ENCODE measurements at regions not wholly inside any gene's neighbourhood (a gene's known extent, or its start where the extent isn't known, plus 50 kb on each side); places are given as distances from the start of the nearest gene placed in this dataset.

DNA sequence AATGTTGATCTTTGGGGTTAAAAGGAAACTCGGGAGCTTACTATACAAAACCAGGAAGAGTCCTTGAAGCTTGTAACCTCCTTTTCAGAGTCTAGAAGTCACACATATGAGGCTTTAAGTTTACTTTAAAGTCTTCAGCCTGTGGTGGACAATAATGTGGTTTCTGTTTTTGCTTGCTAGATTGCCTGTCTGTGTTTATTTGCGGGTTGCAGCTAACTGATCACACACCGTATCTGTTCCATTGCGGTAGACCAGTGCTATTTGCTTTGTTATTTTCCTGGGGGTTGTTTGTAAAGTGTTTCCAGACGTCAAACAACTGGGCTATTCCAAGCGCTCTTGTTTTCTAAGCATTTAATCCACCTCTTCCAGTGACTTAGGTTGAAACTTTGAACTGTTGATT, 143.0 kb upstream of the GYPA start:
- WGBS, 2 donors = 57 to 70% methylated on average over 6 of the region's 6 CpGs
- no peak overlapping the region for H3K4me3 ChIP-seq (ENCODE audit: low read depth, poor library complexity, severe bottlenecking)
- no peak for TF ChIP-seq POLR2A (IDR thresholded peaks at IDR 0.05)
- TF ChIP-seq, protein P1, sequence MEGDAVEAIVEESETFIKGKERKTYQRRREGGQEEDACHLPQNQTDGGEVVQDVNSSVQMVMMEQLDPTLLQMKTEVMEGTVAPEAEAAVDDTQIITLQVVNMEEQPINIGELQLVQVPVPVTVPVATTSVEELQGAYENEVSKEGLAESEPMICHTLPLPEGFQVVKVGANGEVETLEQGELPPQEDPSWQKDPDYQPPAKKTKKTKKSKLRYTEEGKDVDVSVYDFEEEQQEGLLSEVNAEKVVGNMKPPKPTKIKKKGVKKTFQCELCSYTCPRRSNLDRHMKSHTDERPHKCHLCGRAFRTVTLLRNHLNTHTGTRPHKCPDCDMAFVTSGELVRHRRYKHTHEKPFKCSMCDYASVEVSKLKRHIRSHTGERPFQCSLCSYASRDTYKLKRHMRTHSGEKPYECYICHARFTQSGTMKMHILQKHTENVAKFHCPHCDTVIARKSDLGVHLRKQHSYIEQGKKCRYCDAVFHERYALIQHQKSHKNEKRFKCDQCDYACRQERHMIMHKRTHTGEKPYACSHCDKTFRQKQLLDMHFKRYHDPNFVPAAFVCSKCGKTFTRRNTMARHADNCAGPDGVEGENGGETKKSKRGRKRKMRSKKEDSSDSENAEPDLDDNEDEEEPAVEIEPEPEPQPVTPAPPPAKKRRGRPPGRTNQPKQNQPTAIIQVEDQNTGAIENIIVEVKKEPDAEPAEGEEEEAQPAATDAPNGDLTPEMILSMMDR (IDR thresholded peaks at IDR 0.05) = no peak
- intact Hi-C loops (cut with DNase I; ENCODE audit: low total_unique reads) = no loop called here
- DNase-seq (ENCODE audit: low spot score in 2 of 2) = no peak

DNA sequence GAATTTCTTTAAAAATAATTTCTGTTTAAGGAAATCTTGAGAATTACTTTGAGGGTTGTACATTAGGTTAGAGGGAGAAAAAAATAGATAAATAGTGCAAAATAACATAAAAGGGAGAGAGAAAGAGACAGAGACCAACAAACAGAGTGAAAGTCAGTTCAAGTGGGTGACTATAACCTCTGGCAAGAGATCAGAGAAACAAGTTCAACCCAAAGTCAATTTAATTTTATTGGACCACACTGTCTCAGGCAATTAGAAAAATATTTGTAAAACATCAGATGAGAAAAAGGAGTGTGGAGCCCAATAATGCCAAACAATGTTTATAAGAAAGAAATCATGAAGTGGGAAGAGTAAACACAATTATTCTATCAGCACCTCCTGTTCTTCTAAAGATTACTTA, 143.5 kb upstream of the GYPA start:
- no peak overlapping the region for H3K4me3 ChIP-seq (ENCODE audit: low read depth, poor library complexity, severe bottlenecking)
- no peak for DNase-seq (ENCODE audit: low spot score in 2 of 2)
- no peak for TF ChIP-seq POLR2A (IDR thresholded peaks at IDR 0.05)
- TF ChIP-seq, protein P1 (IDR thresholded peaks at IDR 0.05) = no peak
- intact Hi-C loops (cut with DNase I; ENCODE audit: low total_unique reads) = no loop called here

DNA sequence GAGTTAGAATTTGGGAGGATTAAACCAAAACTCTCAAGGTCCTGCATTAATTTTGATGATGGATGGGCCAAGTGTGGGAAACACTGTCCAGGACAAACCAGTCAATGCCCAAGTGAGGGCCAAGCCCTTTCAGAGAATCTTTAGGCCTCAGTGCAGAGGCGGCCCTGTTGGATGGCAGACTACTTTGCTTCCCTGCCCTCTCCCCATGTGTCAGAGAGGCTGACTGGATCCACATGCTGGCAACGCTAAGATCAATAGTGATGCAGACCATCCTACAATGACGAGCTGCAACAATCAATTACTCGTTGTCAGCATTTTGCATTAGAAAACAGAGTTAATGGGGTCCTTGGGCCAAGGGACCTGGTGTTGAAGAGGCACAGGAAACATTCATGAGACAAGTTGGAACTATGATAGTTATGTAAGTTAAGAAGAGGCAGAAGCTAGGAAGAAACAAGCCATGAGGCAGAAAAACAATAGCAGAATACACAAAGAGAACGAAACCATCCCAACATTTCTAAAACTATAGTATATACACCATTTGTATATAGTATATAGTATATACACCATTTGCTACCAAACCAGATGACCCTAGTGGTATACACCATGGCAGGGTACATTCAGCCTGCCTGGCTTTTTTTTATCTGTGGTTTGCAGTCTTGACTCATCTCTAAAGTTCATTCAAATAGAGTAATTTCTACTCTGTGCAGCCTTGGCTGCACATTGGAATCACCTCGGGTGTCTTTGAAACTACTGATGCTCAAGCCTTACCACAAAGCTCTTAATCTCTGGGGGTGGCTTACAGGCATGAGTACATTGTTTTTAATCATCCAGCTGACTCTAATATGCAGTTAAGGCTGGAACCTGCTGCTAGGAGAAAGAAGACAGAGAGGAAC, 147.7 kb upstream of the GYPA start:
- H3K4me3 ChIP-seq (ENCODE audit: low read depth, poor library complexity, severe bottlenecking) = no peak overlapping the region
- intact Hi-C loops (cut with DNase I; ENCODE audit: low total_unique reads) = no loop called here
- TF ChIP-seq, protein P1 (IDR thresholded peaks at IDR 0.05) = no peak
- TF ChIP-seq POLR2A (IDR thresholded peaks at IDR 0.05) = no peak
- WGBS, 2 donors = 91 to 93% methylated on average over 6 of the region's 6 CpGs
- DNase-seq (ENCODE audit: low spot score in 2 of 2) = no peak

DNA sequence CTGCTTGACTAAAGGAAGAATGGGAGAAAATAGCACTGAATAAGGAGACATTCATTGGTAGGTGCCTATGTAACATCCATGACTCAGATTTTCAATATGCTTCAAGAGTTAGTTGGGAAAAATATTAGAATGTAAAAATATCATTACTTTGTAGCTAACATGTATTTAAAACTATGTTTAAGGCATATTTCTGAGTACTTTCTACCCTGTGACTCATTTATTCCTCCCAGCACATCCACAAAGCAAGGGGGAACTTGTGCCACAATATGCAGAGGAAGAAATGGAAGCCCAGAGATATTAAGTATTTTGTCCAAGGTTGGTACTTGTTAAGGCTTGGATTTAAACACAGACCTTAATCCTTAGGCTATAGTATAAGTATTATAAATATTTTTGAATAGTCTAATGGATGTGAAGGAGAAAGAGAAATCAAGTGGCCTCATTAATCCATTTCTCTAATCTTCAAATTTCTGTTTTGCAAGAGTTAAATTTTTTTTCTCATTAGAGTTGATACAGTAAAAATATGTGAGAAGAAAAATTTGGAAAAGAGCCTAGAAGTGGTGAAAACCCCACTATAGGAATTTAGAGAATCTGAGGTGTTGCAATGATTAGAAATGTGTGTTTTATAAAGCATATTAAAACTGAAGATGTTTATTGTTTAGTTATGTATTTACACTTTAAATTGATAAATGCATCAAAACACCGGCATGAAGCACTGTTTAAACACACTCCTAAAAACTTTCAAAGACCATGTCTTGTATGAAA, 149.3 kb upstream of the GYPA start:
- 70 to 76% methylated on average over 1 of the region's 1 CpG for WGBS, 2 donors
- DNase-seq (ENCODE audit: low spot score in 2 of 2) = no peak
- no peak for TF ChIP-seq POLR2A (IDR thresholded peaks at IDR 0.05)
- TF ChIP-seq, protein P1 (IDR thresholded peaks at IDR 0.05) = no peak
- no peak overlapping the region for H3K4me3 ChIP-seq (ENCODE audit: low read depth, poor library complexity, severe bottlenecking)
- intact Hi-C loops (cut with DNase I; ENCODE audit: low total_unique reads) = no loop called here

DNA sequence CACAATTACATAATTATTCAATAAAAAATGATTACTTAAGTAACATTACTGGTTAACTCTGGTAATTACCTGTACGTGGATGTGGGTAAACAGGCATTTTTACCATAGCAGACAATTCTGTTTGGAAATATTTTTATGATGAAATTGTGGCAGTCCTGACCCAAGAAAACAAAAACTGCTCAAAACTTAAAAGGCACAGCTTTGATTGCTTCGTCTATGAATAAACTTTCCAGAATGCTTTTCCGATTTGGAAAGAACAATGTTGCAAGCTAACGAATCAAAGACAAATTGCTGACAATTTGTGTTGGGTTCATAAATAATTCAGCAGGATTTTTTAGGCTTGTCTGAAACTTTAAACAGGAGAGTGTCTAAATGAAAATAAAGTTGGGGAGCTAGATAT, 150.6 kb upstream of the GYPA start:
- no peak for DNase-seq (ENCODE audit: low spot score in 2 of 2)
- TF ChIP-seq POLR2A (IDR thresholded peaks at IDR 0.05) = no peak
- TF ChIP-seq, protein P1 (IDR thresholded peaks at IDR 0.05) = no peak
- intact Hi-C loops (cut with DNase I; ENCODE audit: low total_unique reads) = no loop called here
- H3K4me3 ChIP-seq (ENCODE audit: low read depth, poor library complexity, severe bottlenecking) = no peak overlapping the region
- 40 to 55% methylated on average over 4 of the region's 4 CpGs for WGBS, 2 donors

All from lower leg skin (tissue), 4 donors.